Thyroid gland (tissue), 4 donors: ENCODE measurements at regions not wholly inside any gene's neighbourhood (a gene's known extent, or its start where the extent isn't known, plus 50 kb on each side); places are given as distances from the start of the nearest gene placed in this dataset.

Source experiments
- CTCF ChIP-seq, 6 experiments: fragments of 200-600 bp in 3 of 6; fragments of 450-650 bp in 3 of 6; sonication (generic) in 3 of 6; IDR thresholded peaks; one replicate each; pipeline ENCODE4 v1.5.1; 2016 to 2019; ENCODE audit warnings: antibody characterized with exemption in 6 of 6, mild to moderate bottlenecking in 2 of 6, inconsistent platforms in 1 of 6, moderate library complexity in 1 of 6
- POLR2A ChIP-seq, 2 donors: fragments of 450-650 bp; IDR thresholded peaks; one replicate each; pipeline ENCODE4 v1.6.1; 2017; ENCODE audit warnings: antibody characterized with exemption in 2 of 2, mild to moderate bottlenecking in 2 of 2, moderate library complexity in 1 of 2

GRCh38 chr2:888211-888801 lies 62.3 kb upstream of the SNTG2 start:
- TF ChIP-seq CTCF (IDR thresholded peaks at IDR 0.05) (no peak), POLR2A (IDR thresholded peaks at IDR 0.05) (no peak)
